ENCODE measurements at regions not wholly inside any gene's neighbourhood (a gene's known extent, or its start where the extent isn't known, plus 50 kb on each side); places are given as distances from the start of the nearest gene placed in this dataset.

DNA sequence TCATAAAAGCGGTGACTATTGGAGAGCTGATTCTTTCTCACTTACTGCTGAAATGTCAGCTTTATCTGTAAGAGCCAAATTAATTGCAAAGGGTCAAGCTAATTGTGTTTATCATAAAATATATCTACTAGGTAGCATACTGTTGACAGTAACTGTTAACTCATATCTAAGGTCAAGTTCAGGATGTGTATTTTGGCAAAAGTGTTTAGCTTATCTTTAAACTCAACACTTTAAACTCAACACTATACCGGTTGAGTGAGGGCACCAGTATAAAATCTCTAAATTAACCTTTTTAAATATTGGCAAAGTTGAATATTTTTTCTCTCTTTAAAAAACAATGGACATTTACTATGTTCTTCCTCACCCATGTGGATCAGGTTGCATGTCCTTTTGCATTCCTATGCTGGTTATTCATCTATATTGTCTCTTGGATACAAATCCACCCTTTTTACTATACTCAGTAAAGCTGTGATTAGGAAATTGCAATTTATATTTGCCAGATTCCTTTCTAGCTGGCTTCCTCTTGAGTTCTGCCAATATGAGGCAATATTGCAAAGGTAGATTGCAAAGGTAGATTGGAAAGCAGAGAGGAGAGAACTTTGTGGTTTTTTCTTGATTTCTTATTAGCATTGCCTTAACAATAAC, 344.6 kb upstream of the DCBLD2 start:
- no peak for DNase-seq (ENCODE audit: low read depth)
- H3K4me3 ChIP-seq (ENCODE audit: low read depth, low read length): no peak overlapping the region
- TF ChIP-seq, protein P1, sequence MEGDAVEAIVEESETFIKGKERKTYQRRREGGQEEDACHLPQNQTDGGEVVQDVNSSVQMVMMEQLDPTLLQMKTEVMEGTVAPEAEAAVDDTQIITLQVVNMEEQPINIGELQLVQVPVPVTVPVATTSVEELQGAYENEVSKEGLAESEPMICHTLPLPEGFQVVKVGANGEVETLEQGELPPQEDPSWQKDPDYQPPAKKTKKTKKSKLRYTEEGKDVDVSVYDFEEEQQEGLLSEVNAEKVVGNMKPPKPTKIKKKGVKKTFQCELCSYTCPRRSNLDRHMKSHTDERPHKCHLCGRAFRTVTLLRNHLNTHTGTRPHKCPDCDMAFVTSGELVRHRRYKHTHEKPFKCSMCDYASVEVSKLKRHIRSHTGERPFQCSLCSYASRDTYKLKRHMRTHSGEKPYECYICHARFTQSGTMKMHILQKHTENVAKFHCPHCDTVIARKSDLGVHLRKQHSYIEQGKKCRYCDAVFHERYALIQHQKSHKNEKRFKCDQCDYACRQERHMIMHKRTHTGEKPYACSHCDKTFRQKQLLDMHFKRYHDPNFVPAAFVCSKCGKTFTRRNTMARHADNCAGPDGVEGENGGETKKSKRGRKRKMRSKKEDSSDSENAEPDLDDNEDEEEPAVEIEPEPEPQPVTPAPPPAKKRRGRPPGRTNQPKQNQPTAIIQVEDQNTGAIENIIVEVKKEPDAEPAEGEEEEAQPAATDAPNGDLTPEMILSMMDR (IDR thresholded peaks at IDR 0.05; ENCODE audit: insufficient read depth, low read depth, low read length): no peak

DNA sequence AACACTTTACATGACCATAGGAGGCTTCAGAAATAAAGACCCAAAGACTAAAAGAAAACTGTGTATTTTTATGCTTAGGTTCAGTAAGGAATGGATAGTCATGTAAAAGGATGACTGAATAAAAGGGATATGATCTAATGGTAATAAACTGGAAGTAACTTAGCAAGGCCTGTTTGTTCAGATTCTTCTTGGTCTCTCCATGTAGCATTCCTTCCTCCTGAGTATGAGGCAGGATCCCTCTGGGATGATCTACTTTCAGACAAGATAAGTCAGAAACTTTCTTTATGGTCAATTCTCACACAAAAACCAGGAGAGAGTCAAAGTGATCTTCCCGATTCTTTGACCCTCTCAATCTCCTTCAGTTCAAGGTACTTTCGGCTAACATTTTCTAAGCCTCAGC, 340.8 kb upstream of the DCBLD2 start:
- DNase-seq (ENCODE audit: low read depth): peak; percentile 18
- H3K4me3 ChIP-seq (ENCODE audit: low read depth, low read length): no peak overlapping the region
- TF ChIP-seq, protein P1 (IDR thresholded peaks at IDR 0.05; ENCODE audit: insufficient read depth, low read depth, low read length): no peak

DNA sequence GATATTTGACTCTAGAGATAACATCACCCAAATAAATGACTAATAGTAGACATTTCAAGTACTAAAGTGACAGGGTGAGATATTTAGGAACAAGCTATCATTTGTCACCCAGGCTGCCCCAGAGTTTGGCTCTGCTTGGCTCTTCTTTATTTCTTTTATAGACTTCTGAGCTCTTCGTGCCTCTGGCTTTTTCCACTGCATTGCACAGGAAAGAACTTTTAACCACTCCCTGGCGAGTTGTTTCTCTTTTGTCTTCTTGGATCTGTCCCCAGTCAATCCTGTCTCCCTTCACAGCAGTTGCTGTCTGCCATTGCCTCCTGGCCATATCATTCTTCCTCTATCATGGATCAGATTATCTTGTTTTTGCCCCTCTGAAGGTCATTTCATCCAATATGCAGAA, 339.2 kb upstream of the DCBLD2 start:
- TF ChIP-seq, protein P1 (IDR thresholded peaks at IDR 0.05; ENCODE audit: insufficient read depth, low read depth, low read length): no peak
- DNase-seq (ENCODE audit: low read depth): no peak
- no peak overlapping the region for H3K4me3 ChIP-seq (ENCODE audit: low read depth, low read length)

DNA sequence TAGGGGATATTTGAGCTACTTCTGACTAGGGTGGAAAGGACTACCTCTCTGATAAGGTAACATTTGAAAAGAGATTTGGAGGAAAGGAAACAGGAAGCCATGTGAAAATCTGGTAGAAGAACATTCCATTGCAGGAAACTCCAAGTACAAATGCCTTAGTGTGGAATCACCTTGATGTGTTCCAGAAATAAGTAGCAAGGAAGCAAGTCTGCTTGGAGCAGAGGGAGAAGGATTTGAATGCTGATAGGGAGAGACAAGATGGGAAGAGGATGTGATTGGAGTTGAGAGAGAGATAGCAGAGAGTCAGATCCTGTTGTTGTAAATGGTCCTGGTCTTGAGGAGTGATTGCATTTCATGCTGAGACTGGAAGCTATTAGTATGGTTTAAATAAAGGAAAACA, 335.1 kb upstream of the DCBLD2 start:
- no peak overlapping the region for H3K4me3 ChIP-seq (ENCODE audit: low read depth, low read length)
- no peak for DNase-seq (ENCODE audit: low read depth)
- TF ChIP-seq, protein P1 (IDR thresholded peaks at IDR 0.05; ENCODE audit: insufficient read depth, low read depth, low read length): no peak

DNA sequence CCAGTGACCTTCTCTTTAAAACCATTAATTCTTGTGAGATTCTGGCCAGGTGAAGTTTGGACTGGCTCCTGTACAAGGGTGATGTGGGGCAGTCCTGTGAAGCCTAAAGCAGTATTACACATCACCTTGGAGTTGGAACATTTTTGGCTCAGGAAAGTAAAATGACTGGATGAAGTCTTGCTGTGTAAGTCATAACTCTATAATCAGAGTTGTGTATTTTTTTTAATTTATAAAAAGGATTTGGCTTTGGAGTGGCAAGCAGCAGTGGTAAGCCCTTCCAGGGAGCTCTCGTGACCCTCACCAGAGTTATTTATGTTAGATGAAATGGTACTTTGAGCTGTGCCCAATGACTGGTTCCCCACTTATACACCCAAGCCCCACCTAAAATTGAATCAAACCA, 331.2 kb upstream of the DCBLD2 start:
- H3K4me3 ChIP-seq (ENCODE audit: low read depth, low read length): no peak overlapping the region
- no peak for DNase-seq (ENCODE audit: low read depth)
- TF ChIP-seq, protein P1 (IDR thresholded peaks at IDR 0.05; ENCODE audit: insufficient read depth, low read depth, low read length): no peak

DNA sequence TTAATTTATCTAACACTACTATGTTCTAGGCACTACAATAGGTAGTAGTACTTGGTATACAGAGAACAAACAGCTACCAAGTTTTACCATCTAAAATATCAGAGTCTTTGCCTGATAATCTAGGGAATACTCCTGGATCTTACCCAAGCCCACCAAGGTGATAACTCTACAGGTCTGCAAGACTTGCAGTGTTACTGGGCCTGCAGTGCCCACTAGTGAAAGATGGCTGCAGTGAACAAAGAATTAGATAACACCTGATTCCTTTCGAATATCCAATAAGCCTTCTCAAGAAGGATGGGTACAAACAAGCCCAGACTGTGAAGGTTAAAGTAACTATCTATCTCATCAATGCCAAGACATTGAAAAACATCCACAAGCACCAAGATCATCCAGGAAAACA, 317.0 kb upstream of the DCBLD2 start:
- TF ChIP-seq, protein P1 (IDR thresholded peaks at IDR 0.05; ENCODE audit: insufficient read depth, low read depth, low read length): no peak
- DNase-seq (ENCODE audit: low read depth): no peak
- H3K4me3 ChIP-seq (ENCODE audit: low read depth, low read length): no peak overlapping the region

DNA sequence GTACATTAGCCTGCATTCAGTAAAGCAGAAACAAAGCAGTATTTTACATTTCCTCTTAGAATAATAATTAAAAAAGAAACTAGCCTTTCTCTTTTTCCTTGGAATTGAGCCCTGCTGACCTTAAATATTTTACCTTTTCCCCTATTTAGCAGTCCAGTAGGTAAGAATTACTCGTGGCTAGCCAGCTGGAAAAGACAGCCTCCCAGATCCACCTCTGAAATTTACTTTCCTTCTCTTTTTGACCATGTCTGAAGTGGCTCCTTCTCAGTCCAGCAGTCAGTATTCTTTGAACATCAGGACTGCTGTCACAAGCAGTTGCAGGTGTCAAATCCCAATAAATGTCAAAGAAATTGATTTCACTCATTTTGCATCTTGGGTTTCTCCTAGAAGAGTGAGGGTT, 311.5 kb upstream of the DCBLD2 start:
- TF ChIP-seq, protein P1 (IDR thresholded peaks at IDR 0.05; ENCODE audit: insufficient read depth, low read depth, low read length): no peak
- no peak for DNase-seq (ENCODE audit: low read depth)

More for the DNA sequence above, 311.5 kb upstream of the DCBLD2 start:
- no peak overlapping the region for H3K4me3 ChIP-seq (ENCODE audit: low read depth, low read length)
